Parathyroid adenoma (tissue), 2 donors: ENCODE measurements at regions not wholly inside any gene's neighbourhood (a gene's known extent, or its start where the extent isn't known, plus 50 kb on each side); places are given as distances from the start of the nearest gene placed in this dataset.

Experiments used
- H2AFZ ChIP-seq: fragments of 300-600 bp; sonication (generic); one replicate; pipeline ENCODE4 v1.7.0; 2017; ENCODE audit warnings: antibody characterized with exemption, mild to moderate bottlenecking
- H3K27ac ChIP-seq: fragments of 300-600 bp; sonication (generic); one replicate; pipeline ENCODE4 v1.7.0; 2017
- H3K27me3 ChIP-seq: fragments of 300-600 bp; sonication (generic); one replicate; pipeline ENCODE4 v1.7.0; 2017; ENCODE audit warnings: low read length; ENCODE audit not compliant: control insufficient read depth, insufficient read depth
- H3K36me3 ChIP-seq: fragments of 300-600 bp; sonication (generic); one replicate; pipeline ENCODE4 v1.7.0; 2017; ENCODE audit warnings: low read length; ENCODE audit not compliant: control insufficient read depth, insufficient read depth
- H3K4me1 ChIP-seq: fragments of 300-600 bp; sonication (generic); one replicate; pipeline ENCODE4 v1.7.0; 2017; ENCODE audit warnings: control low read depth
- H3K4me2 ChIP-seq: fragments of 300-600 bp; sonication (generic); one replicate; pipeline ENCODE4 v1.7.0; 2017; ENCODE audit warnings: low read length
- H3K4me3 ChIP-seq: fragments of 300-600 bp; sonication (generic); one replicate; pipeline ENCODE4 v1.7.0; 2017; ENCODE audit warnings: low read depth, low read length
- H3K79me2 ChIP-seq: fragments of 300-600 bp; sonication (generic); one replicate; pipeline ENCODE4 v1.7.0; 2017; ENCODE audit warnings: control low read depth
- H3K9ac ChIP-seq: fragments of 300-600 bp; sonication (generic); one replicate; pipeline ENCODE4 v1.7.0; 2017; ENCODE audit warnings: mild to moderate bottlenecking
- H3K9me3 ChIP-seq: fragments of 300-600 bp; sonication (generic); one replicate; pipeline ENCODE4 v1.7.0; 2017; ENCODE audit warnings: low read length; ENCODE audit not compliant: control insufficient read depth
- TF ChIP-seq, protein P1 (sequence below): fragments of 300-600 bp; sonication (generic); IDR thresholded peaks from one replicate; pipeline ENCODE4 v1.7.0; 2017; ENCODE audit warnings: antibody characterized with exemption, mild to moderate bottlenecking
- donor health status: primary hyperparathyroidism.

DNA sequence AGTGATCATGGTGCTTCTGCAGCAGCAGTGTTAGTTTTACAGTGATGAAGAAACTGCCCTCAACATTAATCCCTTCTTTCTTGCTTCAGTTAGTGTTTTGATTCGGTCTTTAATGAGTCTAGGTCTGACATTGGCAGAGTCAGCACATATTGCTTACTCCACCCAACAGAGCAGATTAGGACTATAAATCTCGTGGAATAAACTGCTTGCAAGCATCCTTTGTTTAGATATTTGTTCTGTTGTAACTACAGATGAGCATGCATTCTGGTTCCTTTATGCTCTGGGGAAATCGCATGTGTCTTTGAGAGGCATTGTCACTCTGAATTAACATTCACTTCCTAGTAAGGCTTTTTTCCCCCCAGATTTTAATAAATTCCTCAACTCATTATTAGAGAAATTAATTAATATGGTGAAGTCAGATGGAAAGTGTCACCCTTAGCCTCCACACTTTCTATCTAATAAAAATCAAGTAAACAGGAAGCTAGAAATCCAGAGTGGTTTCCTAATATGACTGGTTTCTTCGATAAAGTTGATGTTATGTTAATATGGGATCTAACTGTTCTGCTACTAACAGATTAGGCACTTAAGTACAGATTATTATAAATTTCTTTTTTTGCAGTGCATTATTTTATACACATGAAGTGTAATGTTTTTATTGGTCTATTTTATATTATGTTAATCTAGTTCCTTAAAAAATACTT, 86.2 kb upstream of the SSTR1 start:
- no peak overlapping the region for H3K9ac ChIP-seq
- H3K4me1 ChIP-seq = no peaks in the 10 kb centered on the region
- H3K4me2 ChIP-seq = no peak overlapping the region
- no peak overlapping the region for H2AFZ ChIP-seq
- H3K79me2 ChIP-seq = no peaks in the 10 kb centered on the region
- TF ChIP-seq, protein P1, sequence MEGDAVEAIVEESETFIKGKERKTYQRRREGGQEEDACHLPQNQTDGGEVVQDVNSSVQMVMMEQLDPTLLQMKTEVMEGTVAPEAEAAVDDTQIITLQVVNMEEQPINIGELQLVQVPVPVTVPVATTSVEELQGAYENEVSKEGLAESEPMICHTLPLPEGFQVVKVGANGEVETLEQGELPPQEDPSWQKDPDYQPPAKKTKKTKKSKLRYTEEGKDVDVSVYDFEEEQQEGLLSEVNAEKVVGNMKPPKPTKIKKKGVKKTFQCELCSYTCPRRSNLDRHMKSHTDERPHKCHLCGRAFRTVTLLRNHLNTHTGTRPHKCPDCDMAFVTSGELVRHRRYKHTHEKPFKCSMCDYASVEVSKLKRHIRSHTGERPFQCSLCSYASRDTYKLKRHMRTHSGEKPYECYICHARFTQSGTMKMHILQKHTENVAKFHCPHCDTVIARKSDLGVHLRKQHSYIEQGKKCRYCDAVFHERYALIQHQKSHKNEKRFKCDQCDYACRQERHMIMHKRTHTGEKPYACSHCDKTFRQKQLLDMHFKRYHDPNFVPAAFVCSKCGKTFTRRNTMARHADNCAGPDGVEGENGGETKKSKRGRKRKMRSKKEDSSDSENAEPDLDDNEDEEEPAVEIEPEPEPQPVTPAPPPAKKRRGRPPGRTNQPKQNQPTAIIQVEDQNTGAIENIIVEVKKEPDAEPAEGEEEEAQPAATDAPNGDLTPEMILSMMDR = no peak
- no peaks in the 10 kb centered on the region for H3K36me3 ChIP-seq
- H3K27ac ChIP-seq = no peak overlapping the region
- H3K4me3 ChIP-seq = no peak overlapping the region
- H3K9me3 ChIP-seq = no peaks in the 10 kb centered on the region
- H3K27me3 ChIP-seq = no peaks in the 10 kb centered on the region

DNA sequence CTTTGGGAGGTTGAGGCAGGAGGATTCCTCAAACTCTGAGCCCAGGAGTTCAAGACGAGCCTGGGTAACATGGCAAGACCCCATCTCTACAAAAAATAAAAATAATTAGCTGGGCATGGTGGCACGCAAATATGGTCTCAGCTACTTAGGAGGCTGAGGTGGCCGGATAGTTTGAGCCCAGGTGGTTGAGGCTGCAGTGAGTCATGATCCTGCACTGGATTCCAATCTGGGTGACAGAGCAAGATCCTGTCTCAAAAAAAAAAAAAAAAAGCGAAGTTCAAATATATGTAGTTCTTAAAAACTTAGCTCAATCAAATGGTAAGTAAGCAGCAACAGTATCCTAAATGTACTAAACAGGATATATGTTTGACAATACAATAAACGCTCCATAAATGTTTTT, 85.5 kb upstream of the SSTR1 start:
- Histone ChIP-seq H3K27ac (no peak overlapping the region), H3K9ac (no peak overlapping the region), H3K4me1 (no peaks in the 10 kb centered on the region), H2AFZ (no peak overlapping the region), H3K79me2 (no peaks in the 10 kb centered on the region), H3K4me2 (no peak overlapping the region), H3K4me3 (no peak overlapping the region), H3K36me3 (no peaks in the 10 kb centered on the region), H3K9me3 (no peaks in the 10 kb centered on the region), H3K27me3 (no peaks in the 10 kb centered on the region)
- TF ChIP-seq, protein P1 = no peak

DNA sequence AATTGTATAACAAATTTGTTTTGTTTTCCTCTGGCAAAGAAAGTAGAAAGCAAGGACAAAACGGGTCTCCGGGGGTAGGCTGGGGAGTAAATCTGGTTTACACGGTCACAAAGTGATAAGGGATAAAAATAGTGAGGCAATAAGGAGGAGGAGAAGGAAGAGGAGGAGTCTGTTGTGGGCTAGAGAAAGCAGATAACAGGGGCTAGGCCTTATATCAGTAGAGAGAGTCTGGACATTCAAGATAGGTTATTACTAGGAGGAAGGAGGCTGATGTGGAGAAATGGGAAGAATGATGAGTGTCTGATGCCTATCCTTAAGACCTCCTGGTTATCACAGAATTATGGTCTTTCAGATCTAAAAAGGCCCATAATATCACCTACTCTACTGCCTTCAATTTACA, 83.2 kb upstream of the SSTR1 start:
- Histone ChIP-seq H3K4me3 (no peak overlapping the region), H3K79me2 (no peaks in the 10 kb centered on the region), H3K9ac (no peak overlapping the region), H2AFZ (no peak overlapping the region), H3K4me2 (no peak overlapping the region), H3K9me3 (no peaks in the 10 kb centered on the region), H3K36me3 (no peaks in the 10 kb centered on the region), H3K27ac (no peak overlapping the region), H3K4me1 (no peaks in the 10 kb centered on the region), H3K27me3 (no peaks in the 10 kb centered on the region)
- TF ChIP-seq, protein P1 = no peak

DNA sequence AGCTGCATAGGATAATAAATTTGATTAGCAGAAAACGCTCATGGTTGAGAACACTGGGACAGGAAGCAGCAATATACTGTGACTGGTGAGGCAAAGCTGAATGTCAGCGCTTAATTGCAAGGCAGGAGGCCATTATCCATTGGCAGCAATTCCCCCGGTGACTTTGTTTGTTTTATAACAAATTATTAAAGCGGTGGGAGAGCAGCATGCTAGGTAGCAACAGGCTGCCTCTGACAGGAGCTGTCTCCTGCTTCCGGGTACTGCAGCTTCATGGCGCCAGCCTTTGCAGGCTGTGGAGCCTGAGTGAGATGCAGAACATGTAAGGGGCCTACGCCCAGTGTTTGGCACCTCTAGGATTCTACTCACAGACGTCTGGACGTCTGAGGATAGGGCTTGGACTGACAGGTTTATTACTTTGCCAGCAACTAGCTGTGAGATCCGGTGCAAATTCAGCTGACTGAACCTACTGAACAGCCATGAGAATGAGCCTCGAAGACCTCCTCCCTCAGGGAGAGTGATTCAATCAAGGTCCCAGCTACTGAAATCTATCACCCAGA, 82.1 kb upstream of the SSTR1 start:
- H3K27ac ChIP-seq = no peak overlapping the region
- no peak overlapping the region for H3K4me2 ChIP-seq
- H3K4me3 ChIP-seq = no peak overlapping the region
- H3K4me1 ChIP-seq = no peaks in the 10 kb centered on the region
- no peaks in the 10 kb centered on the region for H3K9me3 ChIP-seq
- H3K27me3 ChIP-seq = no peaks in the 10 kb centered on the region
- H2AFZ ChIP-seq = no peak overlapping the region
- H3K79me2 ChIP-seq = no peaks in the 10 kb centered on the region
- H3K36me3 ChIP-seq = no peaks in the 10 kb centered on the region
- TF ChIP-seq, protein P1 = no peak
- H3K9ac ChIP-seq = no peak overlapping the region

DNA sequence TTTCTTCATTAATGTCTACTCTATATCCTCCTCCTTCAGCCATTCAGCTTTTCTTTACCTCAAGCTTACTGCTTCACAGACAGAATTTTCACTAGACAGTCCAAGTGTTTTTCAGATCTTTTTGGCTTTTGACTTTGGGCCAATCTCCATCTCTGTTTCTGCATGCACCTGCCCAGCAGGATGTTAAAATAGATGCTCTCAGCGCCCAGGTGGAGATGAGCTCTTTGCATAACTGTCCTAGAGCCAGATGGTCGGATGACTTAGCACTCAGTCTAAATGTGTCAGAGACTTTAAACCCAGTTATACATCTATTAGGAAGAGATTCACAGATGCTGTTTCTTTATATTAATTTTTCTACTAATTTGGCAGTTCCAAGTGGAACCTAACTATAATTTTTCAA, 80.3 kb upstream of the SSTR1 start:
- Histone ChIP-seq H3K79me2 (no peaks in the 10 kb centered on the region), H3K9me3 (no peaks in the 10 kb centered on the region), H3K9ac (no peak overlapping the region), H3K27me3 (no peaks in the 10 kb centered on the region), H3K27ac (no peak overlapping the region), H3K36me3 (no peaks in the 10 kb centered on the region), H3K4me2 (no peak overlapping the region), H3K4me3 (no peak overlapping the region), H3K4me1 (no peaks in the 10 kb centered on the region), H2AFZ (no peak overlapping the region)
- TF ChIP-seq, protein P1 = no peak
